IMR-90 (cell line): ENCODE measurements at regions not wholly inside any gene's neighbourhood (a gene's known extent, or its start where the extent isn't known, plus 50 kb on each side); places are given as distances from the start of the nearest gene placed in this dataset.

Experiments
- ATAC-seq: fragments of 200-7000 bp; cut with Tn5 transposase; 2 replicates; pipeline ENCODE4 v1.9.1; 2020; ENCODE audit warnings: low read depth, mild to moderate bottlenecking, moderate library complexity
- BruUV-seq: library from RNA; stranded (reverse); fragments of 400-500 nt; replicated peaks from 2 replicates; lab custom pipeline; 2021; lab: Mats Ljungman, UMichigan
- CTCF ChIA-PET: fragments of 300-600 bp; formaldehyde crosslinking; extraction: SDS; loops from one replicate; lab custom pipeline; 2021; ENCODE audit warnings: antibody characterized with exemption; lab: Yijun Ruan, JAX
- POLR2A ChIA-PET: fragments of 300-600 bp; sonication (Branson Sonifier 250); formaldehyde crosslinking; loops from one replicate; lab custom pipeline; 2022; ENCODE audit warnings: antibody characterized with exemption; ENCODE audit not compliant: unreplicated experiment; lab: Charles Lee
- DNase-seq: peaks from one replicate; pipeline ENCODE4 v3.0.0; 2013
- H2AFZ ChIP-seq: replicated peaks from 2 replicates; pipeline ENCODE3; 2013; ENCODE audit warnings: low read length, mild to moderate bottlenecking; ENCODE audit not compliant: poor library complexity
- H2AK5ac ChIP-seq: 2 replicates; pipeline ENCODE4 v1.6.1; 2013; ENCODE audit warnings: low read depth, low read length, inconsistent platforms
- H2AK9ac ChIP-seq: replicated peaks from 2 replicates; pipeline ENCODE3; 2013; ENCODE audit warnings: mild to moderate bottlenecking, low read depth, low read length, moderate library complexity; ENCODE audit not compliant: poor library complexity
- H2BK120ac ChIP-seq: 2 replicates; pipeline ENCODE4 v1.6.1; 2013; ENCODE audit warnings: low read depth, low read length, inconsistent platforms
- H2BK15ac ChIP-seq: 3 replicates; pipeline ENCODE4 v1.6.1; 2013; ENCODE audit warnings: low read depth, low read length, inconsistent platforms
- H2BK20ac ChIP-seq: 2 replicates; pipeline ENCODE4 v1.6.1; 2013; ENCODE audit warnings: low read depth, mild to moderate bottlenecking, inconsistent platforms, low read length, moderate library complexity
- H2BK5ac ChIP-seq: 2 replicates; pipeline ENCODE4 v1.6.1; 2013; ENCODE audit warnings: mild to moderate bottlenecking, low read depth, low read length, inconsistent platforms; ENCODE audit not compliant: poor library complexity, severe bottlenecking
- H3K14ac ChIP-seq: replicated peaks from 2 replicates; pipeline ENCODE4 v1.6.1; 2013; ENCODE audit warnings: low read depth, low read length, inconsistent platforms
- H3K18ac ChIP-seq: 2 replicates; pipeline ENCODE4 v1.6.1; 2013; ENCODE audit warnings: low read depth, low read length, control low read depth
- H3K23ac ChIP-seq: 2 replicates; pipeline ENCODE4 v1.6.1; 2013; ENCODE audit warnings: low read depth, low read length, inconsistent platforms
- H3K27ac ChIP-seq: 2 replicates; pipeline ENCODE4 v1.5.1; 2013; ENCODE audit warnings: mild to moderate bottlenecking, control low read depth, low read length; ENCODE audit not compliant: insufficient read depth
- H3K27me3 ChIP-seq: 2 replicates; pipeline ENCODE4 v1.6.1; 2013; ENCODE audit warnings: low read length; ENCODE audit not compliant: control insufficient read depth, insufficient read depth
- H3K36me3 ChIP-seq: 2 replicates; pipeline ENCODE4 v1.6.1; 2013; ENCODE audit warnings: low read length, mixed read lengths; ENCODE audit not compliant: control insufficient read depth, insufficient read depth
- H3K4ac ChIP-seq: 2 replicates; pipeline ENCODE4 v1.6.1; 2013; ENCODE audit warnings: low read depth, low read length, inconsistent platforms
- H3K4me1 ChIP-seq: 2 replicates; pipeline ENCODE4 v1.6.1; 2013; ENCODE audit warnings: low read length, mixed read lengths; ENCODE audit not compliant: control insufficient read depth, insufficient read depth
- H3K4me2 ChIP-seq: 2 replicates; pipeline ENCODE4 v1.6.1; 2013; ENCODE audit warnings: low read depth, mild to moderate bottlenecking, control low read depth, low read length, moderate library complexity
- H3K4me3 ChIP-seq: 2 replicates; pipeline ENCODE4 v1.5.1; 2013; ENCODE audit warnings: low read depth, mild to moderate bottlenecking, control low read depth, low read length, moderate library complexity; ENCODE audit not compliant: insufficient read depth
- H3K56ac ChIP-seq: 2 replicates; pipeline ENCODE4 v1.6.1; 2013; ENCODE audit warnings: low read length, inconsistent platforms; ENCODE audit not compliant: insufficient read depth; ENCODE audit errors: extremely low read depth
- H3K79me1 ChIP-seq, 2 experiments: 2 replicates each; pipeline ENCODE4 v1.6.1; 2013; ENCODE audit warnings: low read length in 2 of 2, inconsistent platforms in 1 of 2, low read depth in 1 of 2
- H3K9ac ChIP-seq: 2 replicates; pipeline ENCODE4 v1.6.1; 2013; ENCODE audit warnings: low read depth, low read length, control low read depth
- H3K9me1 ChIP-seq: 2 replicates; pipeline ENCODE4 v1.6.1; 2013; ENCODE audit warnings: low read length, inconsistent platforms; ENCODE audit not compliant: insufficient read depth
- H3K9me3 ChIP-seq: 2 replicates; pipeline ENCODE4 v1.6.1; 2013; ENCODE audit warnings: low read length; ENCODE audit not compliant: control insufficient read depth, insufficient read depth
- H4K20me1 ChIP-seq: 2 replicates; pipeline ENCODE4 v1.6.1; 2013; ENCODE audit warnings: low read length, inconsistent platforms; ENCODE audit not compliant: insufficient read depth
- H4K5ac ChIP-seq: 2 replicates; pipeline ENCODE4 v1.6.1; 2013; ENCODE audit warnings: mild to moderate bottlenecking, low read depth, low read length, control low read depth
- H4K8ac ChIP-seq, 2 experiments: 2 replicates each; pipeline ENCODE4 v1.6.1; 2013; ENCODE audit warnings: low read depth in 2 of 2, low read length in 2 of 2, control low read depth in 1 of 2, inconsistent platforms in 1 of 2
- H4K91ac ChIP-seq: 2 replicates; pipeline ENCODE4 v1.6.1; 2013; ENCODE audit warnings: low read depth, low read length, inconsistent platforms; ENCODE audit not compliant: insufficient read depth
- RCOR1 ChIP-seq: IDR thresholded peaks from 2 replicates; pipeline ENCODE4 v1.6.1; 2012; ENCODE audit warnings: mild to moderate bottlenecking, low read length, improper control_type of control experiment; ENCODE audit not compliant: insufficient replicate concordance
- WGBS, 2 experiments: methylation state at CpG; one replicate each; pipeline versions ENCODE4 v1.1.5 to v1.1.7; 2013; ENCODE audit warnings: missing lambda C conversion rate in 2 of 2; ENCODE audit not compliant: insufficient read length in 1 of 2; ENCODE audit errors: extremely low coverage in 2 of 2; 5-methylcytosine and 5-hydroxymethylcytosine counted together
- dilution Hi-C: fragments of 300-500 bp; cut with HindIII; formaldehyde crosslinking; loops from one replicate; pipeline ENCODE4 v1.14.3; 2018; ENCODE audit warnings: low sequenced_read_pairs; ENCODE audit not compliant: unreplicated experiment
- in situ Hi-C: fragments of 300-500 bp; cut with MboI; formaldehyde crosslinking; loops from 3 replicates; pipeline ENCODE4 v1.14.3; 2019; ENCODE audit warnings: low sequenced_read_pairs, inconsistent platforms, mixed read lengths
- intact Hi-C: fragments of 100-400 bp; cut with micrococcal nuclease; formaldehyde crosslinking; loops from 2 replicates; pipeline ENCODE4 v1.10.0; 2022
- TF ChIP-seq, protein P1 (sequence below): fragments of 150-350 bp; IDR thresholded peaks from 2 replicates; pipeline ENCODE4 v1.6.1; 2017; ENCODE audit warnings: mild to moderate bottlenecking, antibody characterized with exemption, low read length, low read depth

DNA sequence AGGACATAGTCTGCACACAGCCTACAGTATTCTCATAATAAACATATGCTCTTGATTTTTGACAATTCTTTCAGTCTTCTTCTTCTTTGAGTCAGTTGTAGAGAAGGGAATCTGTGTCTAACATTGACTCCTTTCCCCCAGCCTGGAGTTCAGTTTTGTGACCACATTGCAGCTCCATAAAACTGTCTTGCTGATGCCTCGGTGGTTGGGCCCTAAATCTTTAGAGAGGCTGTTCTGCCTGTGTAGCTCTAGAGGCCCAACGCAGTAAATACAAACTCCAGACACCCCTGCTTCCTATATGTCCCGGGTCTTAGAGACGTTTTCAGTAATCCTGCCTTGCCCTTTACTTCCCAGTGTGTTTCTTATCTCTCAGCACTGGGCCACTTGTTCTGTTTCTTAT, 639.5 kb upstream of the AADAT start:
- Histone ChIP-seq H3K4ac (no peak overlapping the region), H2AK5ac (no peak overlapping the region), H3K4me3 (no peak overlapping the region), H3K18ac (no peak overlapping the region), H3K27ac (no peak overlapping the region), H3K4me1 (no peaks in the 10 kb centered on the region), H4K5ac (no peak overlapping the region), H3K4me2 (no peak overlapping the region), H3K79me1 (no peaks in the 10 kb centered on the region), H4K91ac (no peak overlapping the region), H4K8ac (no peak overlapping the region), H3K14ac (no peak overlapping the region), H2BK120ac (no peak overlapping the region), H2BK15ac (no peak overlapping the region), H2AFZ (no peak overlapping the region), H4K20me1 (no peaks in the 10 kb centered on the region), H3K36me3 (no peaks in the 10 kb centered on the region), H3K9me1 (no peaks in the 10 kb centered on the region), H3K9me3 (no peaks in the 10 kb centered on the region), H3K9ac (no peak overlapping the region), H2BK5ac (no peak overlapping the region), H3K56ac (no peak overlapping the region), H2AK9ac (no peak overlapping the region), H3K27me3 (no peaks in the 10 kb centered on the region), H2BK20ac (no peak overlapping the region), H3K23ac (no peak overlapping the region)
- no TSS peak for BruUV-seq
- no peak for TF ChIP-seq RCOR1
- TF ChIP-seq, protein P1, sequence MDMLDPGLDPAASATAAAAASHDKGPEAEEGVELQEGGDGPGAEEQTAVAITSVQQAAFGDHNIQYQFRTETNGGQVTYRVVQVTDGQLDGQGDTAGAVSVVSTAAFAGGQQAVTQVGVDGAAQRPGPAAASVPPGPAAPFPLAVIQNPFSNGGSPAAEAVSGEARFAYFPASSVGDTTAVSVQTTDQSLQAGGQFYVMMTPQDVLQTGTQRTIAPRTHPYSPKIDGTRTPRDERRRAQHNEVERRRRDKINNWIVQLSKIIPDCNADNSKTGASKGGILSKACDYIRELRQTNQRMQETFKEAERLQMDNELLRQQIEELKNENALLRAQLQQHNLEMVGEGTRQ, result no peak
- ATAC-seq (no peak), DNase-seq (no peak)
- ChIA-PET CTCF (no interaction called here), POLR2A (no interaction called here)
- intact Hi-C loops (no loop called here), dilution Hi-C loops (no loop called here), in situ Hi-C loops (no loop called here)
- WGBS, 2 experiments, result no CpG with 5 or more reads among the region's 4 CpGs
